ENCODE measurements at regions not wholly inside any gene's neighbourhood (a gene's known extent, or its start where the extent isn't known, plus 50 kb on each side); places are given as distances from the start of the nearest gene placed in this dataset.

GRCh38 chr5:15421921-15422412 is 78.0 kb upstream of the FBXL7 start:
- TF ChIP-seq POLR2A (IDR thresholded peaks at IDR 0.05) (no peak), CTCF (IDR thresholded peaks at IDR 0.05) (no peak)
